A549 (cell line): ENCODE measurements at regions not wholly inside any gene's neighbourhood (a gene's known extent, or its start where the extent isn't known, plus 50 kb on each side); places are given as distances from the start of the nearest gene placed in this dataset.

ENCODE experiments used
- ATAC-seq, 2 experiments: fragments of 200-7000 bp in 1 of 2; fragments of >200 bp in 1 of 2; cut with Nextera tagmentation in 1 of 2; cut with Tn5 transposase in 1 of 2; 3 replicates each; pipeline versions ENCODE4 v1.8.0 to v1.9.1; 2018 to 2020; ENCODE audit warnings: mild to moderate bottlenecking in 1 of 2, moderate library complexity in 1 of 2
- CTCF ChIA-PET: fragments of 300-600 bp; sonication (Branson Sonifier 250); formaldehyde crosslinking; extraction: SDS; loops from one replicate; lab custom pipeline; 2021; ENCODE audit warnings: antibody characterized with exemption, inconsistent platforms; lab: Yijun Ruan, JAX
- POLR2A ChIA-PET: fragments of 350-600 bp; formaldehyde crosslinking; extraction: SDS; loops from one replicate; lab custom pipeline; 2021; ENCODE audit warnings: antibody characterized with exemption, inconsistent platforms; lab: Yijun Ruan, JAX
- DNase-seq, 2 experiments: peaks; one replicate each; pipeline versions ENCODE4 v3.0.0 to v3.0.0-alpha.2; 2011 to 2016; ENCODE audit warnings: low read depth in 1 of 2, low spot score in 1 of 2
- FAIRE-seq: peaks from 2 replicates; lab custom pipeline; 2011; peaks lifted over from hg19 to GRCh38; lab: Jason Lieb, UNC
- H3K27ac ChIP-seq, 2 experiments: fragments of >200 bp; sonication (Bioruptor Twin); formaldehyde crosslinking; 3 replicates each; pipeline ENCODE4 v1.5.1; 2016 to 2017
- H3K4me1 ChIP-seq: fragments of >200 bp; sonication (Bioruptor Twin); formaldehyde crosslinking; 3 replicates; pipeline ENCODE4 v1.6.1; 2016
- H3K4me2 ChIP-seq: fragments of >200 bp; sonication (Bioruptor Twin); formaldehyde crosslinking; 3 replicates; pipeline ENCODE4 v1.6.1; 2016
- H3K4me3 ChIP-seq: fragments of >200 bp; sonication (Bioruptor Twin); formaldehyde crosslinking; 3 replicates; pipeline ENCODE4 v1.5.1; 2016
- H3K9me3 ChIP-seq: fragments of >200 bp; sonication (Bioruptor Twin); formaldehyde crosslinking; 3 replicates; pipeline ENCODE4 v1.6.1; 2016
- BHLHE40 ChIP-seq: IDR thresholded peaks from 2 replicates; pipeline ENCODE4 v1.6.1; 2012; ENCODE audit warnings: low read depth, low read length, inconsistent platforms
- CBX2 ChIP-seq: fragments of 200-600 bp; sonication (generic); IDR thresholded peaks from 2 replicates; pipeline ENCODE4 v1.6.1; 2016; ENCODE audit warnings: low read depth, mild to moderate bottlenecking, borderline replicate concordance
- CEBPB ChIP-seq, 2 experiments: fragments of >200 bp in 1 of 2; sonication (Bioruptor Twin) in 1 of 2; formaldehyde crosslinking in 1 of 2; IDR thresholded peaks; 2 replicates each; pipeline ENCODE4 v1.6.1; 2012 to 2016
- CTCF ChIP-seq: fragments of >200 bp; sonication (Bioruptor Twin); formaldehyde crosslinking; IDR thresholded peaks from 3 replicates; pipeline ENCODE4 v1.5.1; 2016
- EHMT2 ChIP-seq: fragments of 200-600 bp; sonication (generic); IDR thresholded peaks from 2 replicates; pipeline ENCODE4 v1.6.1; 2016; ENCODE audit warnings: antibody characterized with exemption, low read depth, mild to moderate bottlenecking, moderate library complexity
- ESRRA ChIP-seq: fragments of 150-350 bp; IDR thresholded peaks from 2 replicates; pipeline ENCODE4 v1.6.1; 2014; ENCODE audit warnings: mild to moderate bottlenecking, low read length, borderline replicate concordance
- FOSB ChIP-seq: fragments of 250-450 bp; sonication (Bioruptor Pico); IDR thresholded peaks from 2 replicates; pipeline ENCODE4 v1.5.0; 2020; ENCODE audit warnings: mild to moderate bottlenecking, moderate library complexity
- FOXS1 ChIP-seq: fragments of 250-450 bp; sonication (Bioruptor Pico); IDR thresholded peaks from 2 replicates; pipeline ENCODE4 v1.5.0; 2020; ENCODE audit warnings: mild to moderate bottlenecking, moderate library complexity
- GATA3 ChIP-seq: IDR thresholded peaks from 2 replicates; pipeline ENCODE4 v1.6.1; 2012; ENCODE audit warnings: borderline replicate concordance
- JUN ChIP-seq, 2 experiments: fragments of >200 bp; sonication (Bioruptor Twin); formaldehyde crosslinking; IDR thresholded peaks; 2 replicates in 1 of 2; 3 replicates in 1 of 2; pipeline ENCODE4 v1.6.1; 2016 to 2017
- JUNB ChIP-seq: fragments of >200 bp; sonication (Bioruptor Twin); formaldehyde crosslinking; IDR thresholded peaks from 2 replicates; pipeline ENCODE4 v1.6.1; 2016
- MAFK ChIP-seq: fragments of 450-650 bp; IDR thresholded peaks from 2 replicates; pipeline ENCODE4 v1.6.1; 2014; ENCODE audit not compliant: partially characterized antibody
- NPAS2 ChIP-seq: fragments of 250-450 bp; sonication (Bioruptor Pico); IDR thresholded peaks from 2 replicates; pipeline ENCODE4 v1.8.0; 2022; ENCODE audit warnings: mild to moderate bottlenecking, moderate library complexity, borderline replicate concordance
- POLR2A ChIP-seq: IDR thresholded peaks from 2 replicates; pipeline ENCODE4 v1.6.1; 2012; ENCODE audit warnings: mild to moderate bottlenecking, low read length
- RAD21 ChIP-seq, 2 experiments: fragments of >200 bp in 1 of 2; sonication (Bioruptor Twin) in 1 of 2; formaldehyde crosslinking in 1 of 2; IDR thresholded peaks in 1 of 2; conservative IDR thresholded peaks in 1 of 2; 2 replicates in 1 of 2; 3 replicates in 1 of 2; pipeline ENCODE4 v1.6.1; 2012 to 2018; ENCODE audit warnings: inconsistent platforms in 1 of 2
- TP53 ChIP-seq: fragments of 250-450 bp; sonication (Bioruptor Pico); IDR thresholded peaks from 2 replicates; pipeline ENCODE4 v1.5.0; 2021; ENCODE audit warnings: mild to moderate bottlenecking, moderate library complexity
- WGBS: methylation state at CpG from one replicate; pipeline ENCODE4 v1.1.6; 2017; ENCODE audit errors: missing lambda C conversion rate; 5-methylcytosine and 5-hydroxymethylcytosine counted together
- TF ChIP-seq, protein P1 (sequence below): IDR thresholded peaks from 2 replicates; pipeline ENCODE4 v1.6.1; 2012
- TF ChIP-seq, protein P2 (sequence below): fragments of 150-350 bp; IDR thresholded peaks from 2 replicates; pipeline ENCODE4 v1.6.1; 2014; ENCODE audit warnings: low read depth, mild to moderate bottlenecking, low read length

GRCh38 chr2:117232305-117232704, 582.2 kb upstream of the DDX18 start (continued):
- TF ChIP-seq, protein P1, sequence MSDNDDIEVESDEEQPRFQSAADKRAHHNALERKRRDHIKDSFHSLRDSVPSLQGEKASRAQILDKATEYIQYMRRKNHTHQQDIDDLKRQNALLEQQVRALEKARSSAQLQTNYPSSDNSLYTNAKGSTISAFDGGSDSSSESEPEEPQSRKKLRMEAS, result no peak
- TF ChIP-seq FOSB (CRISPR knock-in tag) (no peak), CTCF (no peak), ESRRA (no peak)

DNA sequence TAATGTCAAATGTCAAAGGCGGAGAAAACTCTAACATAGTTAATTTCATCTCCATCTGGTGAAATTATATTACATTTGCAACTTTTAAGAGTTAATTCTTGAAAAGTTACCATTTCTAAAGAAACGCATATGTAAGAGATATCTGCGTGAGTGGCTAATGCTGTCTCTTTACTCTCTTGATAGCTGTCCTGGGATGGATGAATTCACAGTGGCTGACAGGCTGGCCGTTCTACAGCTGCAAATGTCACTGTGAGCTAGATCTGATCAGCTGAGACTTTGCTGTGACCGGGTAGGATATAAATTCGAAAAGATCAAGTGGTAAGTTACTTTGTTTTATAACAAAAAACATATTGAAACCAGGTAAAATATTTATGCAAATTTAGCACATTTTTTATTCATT, 557.1 kb upstream of the DDX18 start:
- no peaks in the 10 kb centered on the region for H3K4me1 ChIP-seq
- FAIRE-seq, result no peak
- TF ChIP-seq JUN (IDR thresholded peaks at IDR 0.05) (no peak), BHLHE40 (no peak), RAD21 (conservative IDR thresholded peaks at IDR 0.05 in 1 of 2, IDR thresholded peaks at IDR 0.05 in 1 of 2) (no peak), TP53 (CRISPR knock-in tag) (no peak), POLR2A (no peak), EHMT2 (no peak), CBX2 (no peak)
- TF ChIP-seq, all 56 proteins: peak for 0
- DNase-seq (no peak), ATAC-seq (no peak)
- Histone ChIP-seq H3K27ac (no peak overlapping the region), H3K4me3 (no peak overlapping the region), H3K9me3 (no peaks in the 10 kb centered on the region; the same call in 2 of the 3 replicates), H3K4me2 (no peak overlapping the region)
- ChIA-PET CTCF (no interaction called here), POLR2A (no interaction called here)
- WGBS, result under 1% methylated on average over 6 of the region's 6 CpGs

- no peak overlapping the region for H3K4me3 ChIP-seq
- H3K9me3 ChIP-seq, result no peaks in the 10 kb centered on the region
- ChIA-PET CTCF (no interaction called here), POLR2A (no interaction called here)
- ATAC-seq, result no peak
- no peak for DNase-seq
- WGBS, result 0% methylated on average over 1 of the region's 1 CpG
- H3K27ac ChIP-seq, result no peak overlapping the region
- H3K4me1 ChIP-seq, result no peaks in the 10 kb centered on the region
- TF ChIP-seq CEBPB (IDR thresholded peaks at IDR 0.05) (no peak), FOXS1 (CRISPR knock-in tag) (no peak)
- TF ChIP-seq, protein P2, sequence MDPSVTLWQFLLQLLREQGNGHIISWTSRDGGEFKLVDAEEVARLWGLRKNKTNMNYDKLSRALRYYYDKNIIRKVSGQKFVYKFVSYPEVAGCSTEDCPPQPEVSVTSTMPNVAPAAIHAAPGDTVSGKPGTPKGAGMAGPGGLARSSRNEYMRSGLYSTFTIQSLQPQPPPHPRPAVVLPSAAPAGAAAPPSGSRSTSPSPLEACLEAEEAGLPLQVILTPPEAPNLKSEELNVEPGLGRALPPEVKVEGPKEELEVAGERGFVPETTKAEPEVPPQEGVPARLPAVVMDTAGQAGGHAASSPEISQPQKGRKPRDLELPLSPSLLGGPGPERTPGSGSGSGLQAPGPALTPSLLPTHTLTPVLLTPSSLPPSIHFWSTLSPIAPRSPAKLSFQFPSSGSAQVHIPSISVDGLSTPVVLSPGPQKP, result no peak
- H3K4me2 ChIP-seq, result no peak overlapping the region
- FAIRE-seq, result no peak
These were observed 544.9 kb upstream of the DDX18 start for GRCh38 chr2:117269574-117269973.

GRCh38 chr2:117271631-117272030, 542.9 kb upstream of the DDX18 start:
- TF ChIP-seq MAFK (peak; percentile 88), GATA3 (no peak), NPAS2 (CRISPR knock-in tag) (no peak), JUNB (no peak)
- ATAC-seq, result no peak
- CTCF ChIA-PET, result interaction anchor here (0.6 kb wide), 1 partner anchor 502 kb away, joined by 6 read pairs; no protein-coding TSS in a partner anchor
- H3K4me3 ChIP-seq, result no peak overlapping the region
- H3K9me3 ChIP-seq, result no peaks in the 10 kb centered on the region
- no peak overlapping the region for H3K4me2 ChIP-seq
- no peak for FAIRE-seq
- DNase-seq, result no peak
- WGBS, result 0% methylated on average over 1 of the region's 1 CpG
- no peak overlapping the region for H3K27ac ChIP-seq
- H3K4me1 ChIP-seq, result no peaks in the 10 kb centered on the region
- POLR2A ChIA-PET, result no interaction called here
